Activated CD4-positive, alpha-beta T cell treated with anti-CD3 and anti-CD28 coated beads, Interleukin-2, amount 10 ng/mL, durations not matched to agents 7 days and 5 days (primary cell): ENCODE measurements at regions not wholly inside any gene's neighbourhood (a gene's known extent, or its start where the extent isn't known, plus 50 kb on each side); places are given as distances from the start of the nearest gene placed in this dataset.

ENCODE experiments used
- CTCF ChIA-PET: fragments of 350-600 bp; sonication (Branson Sonifier 250); formaldehyde crosslinking; loops from one replicate; lab custom pipeline; 2021; ENCODE audit warnings: antibody characterized with exemption; lab: Charles Lee
- POLR2A ChIA-PET: fragments of 350-600 bp; sonication (Branson Sonifier 250); formaldehyde crosslinking; loops from one replicate; lab custom pipeline; 2021; ENCODE audit warnings: antibody characterized with exemption; lab: Charles Lee
- DNase-seq: peaks from one replicate; pipeline ENCODE4 v3.0.0-alpha.2; 2020
- H3K27ac Mint-ChIP-seq: one replicate; pipeline ENCODE4 v1.8.0; 2021; ENCODE audit warnings: mild to moderate bottlenecking, moderate library complexity, mixed read lengths
- H3K27me3 Mint-ChIP-seq: one replicate; pipeline ENCODE4 v1.8.0; 2021; ENCODE audit warnings: mixed read lengths
- H3K36me3 Mint-ChIP-seq: one replicate; pipeline ENCODE4 v1.8.0; 2021; ENCODE audit warnings: low read depth, mixed read lengths
- H3K4me1 Mint-ChIP-seq: one replicate; pipeline ENCODE4 v1.8.0; 2021; ENCODE audit warnings: mixed read lengths
- H3K4me3 Mint-ChIP-seq: one replicate; pipeline ENCODE4 v1.8.0; 2021; ENCODE audit warnings: mild to moderate bottlenecking, moderate library complexity, mixed read lengths
- H3K9me3 Mint-ChIP-seq: one replicate; pipeline ENCODE4 v1.8.0; 2021; ENCODE audit warnings: mixed read lengths

DNA sequence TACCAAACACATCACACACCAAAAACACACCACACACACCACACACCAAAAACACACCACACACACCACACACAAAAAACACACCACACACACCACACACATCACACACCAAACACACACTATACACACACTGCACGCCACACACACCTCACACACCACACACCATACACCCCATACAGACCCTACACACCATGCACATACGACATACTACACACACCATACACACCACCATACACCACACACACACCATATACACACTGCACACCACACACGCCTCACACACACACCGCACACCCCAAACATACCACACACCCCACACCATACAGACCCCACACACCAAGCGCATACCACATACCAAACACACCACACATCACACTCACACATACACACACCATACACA, 226.9 kb upstream of the PKN2 start:
- CTCF ChIA-PET: no interaction called here
- H3K36me3 Mint-ChIP-seq: no peaks in the 10 kb centered on the region
- POLR2A ChIA-PET: no interaction called here
- H3K4me1 Mint-ChIP-seq: no peaks in the 10 kb centered on the region
- no peak overlapping the region for H3K4me3 Mint-ChIP-seq
- no peaks in the 10 kb centered on the region for H3K9me3 Mint-ChIP-seq
- H3K27me3 Mint-ChIP-seq: peaks cover 17% of the 10 kb centered on the region
- DNase-seq: no peak
- H3K27ac Mint-ChIP-seq: no peak overlapping the region

DNA sequence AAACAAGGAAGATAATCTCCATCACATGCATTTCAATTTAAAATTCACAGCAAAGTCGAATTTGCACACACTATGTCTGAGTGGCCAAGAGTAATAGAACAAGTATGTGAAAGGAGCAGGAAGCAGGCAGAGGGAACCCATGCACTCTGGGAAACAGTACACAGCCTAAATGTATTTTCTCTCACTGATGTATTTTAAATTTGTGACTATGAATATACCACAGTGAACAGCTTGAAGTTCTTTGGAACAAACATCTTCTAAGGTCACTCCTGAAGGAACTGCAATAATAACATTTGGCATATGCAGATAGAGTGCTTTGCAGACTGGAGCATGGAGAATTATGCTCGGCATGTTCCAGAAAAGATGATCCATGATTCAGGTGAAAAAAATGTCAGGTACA, 223.1 kb upstream of the PKN2 start:
- Mint-ChIP-seq H3K4me3 (no peak overlapping the region), H3K27me3 (peaks cover 36% of the 10 kb centered on the region), H3K9me3 (no peaks in the 10 kb centered on the region), H3K36me3 (no peaks in the 10 kb centered on the region), H3K4me1 (no peaks in the 10 kb centered on the region), H3K27ac (no peak overlapping the region)
- no peak for DNase-seq
- POLR2A ChIA-PET: no interaction called here
- CTCF ChIA-PET: no interaction called here

DNA sequence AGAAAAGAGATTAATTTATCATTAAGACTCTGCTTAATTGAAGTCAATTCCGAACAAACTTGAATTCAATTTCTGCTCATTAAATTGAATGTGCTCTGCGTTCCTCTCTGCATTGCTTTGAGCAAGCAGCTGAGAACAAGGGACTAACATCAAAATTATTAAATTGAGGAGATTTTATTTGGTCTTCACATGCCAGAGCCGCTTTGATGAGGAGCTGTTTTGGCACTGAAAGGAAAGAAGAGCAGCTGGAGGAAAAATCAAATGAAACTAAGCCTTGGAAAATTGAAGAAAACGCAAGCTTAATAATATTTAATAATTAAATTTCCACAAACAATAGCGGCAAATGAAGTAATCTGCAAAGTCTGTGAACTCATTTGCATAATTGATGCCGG, 222.0 kb upstream of the PKN2 start:
- H3K27ac Mint-ChIP-seq: no peak overlapping the region
- H3K4me1 Mint-ChIP-seq: no peaks in the 10 kb centered on the region
- no peak overlapping the region for H3K4me3 Mint-ChIP-seq

DNA sequence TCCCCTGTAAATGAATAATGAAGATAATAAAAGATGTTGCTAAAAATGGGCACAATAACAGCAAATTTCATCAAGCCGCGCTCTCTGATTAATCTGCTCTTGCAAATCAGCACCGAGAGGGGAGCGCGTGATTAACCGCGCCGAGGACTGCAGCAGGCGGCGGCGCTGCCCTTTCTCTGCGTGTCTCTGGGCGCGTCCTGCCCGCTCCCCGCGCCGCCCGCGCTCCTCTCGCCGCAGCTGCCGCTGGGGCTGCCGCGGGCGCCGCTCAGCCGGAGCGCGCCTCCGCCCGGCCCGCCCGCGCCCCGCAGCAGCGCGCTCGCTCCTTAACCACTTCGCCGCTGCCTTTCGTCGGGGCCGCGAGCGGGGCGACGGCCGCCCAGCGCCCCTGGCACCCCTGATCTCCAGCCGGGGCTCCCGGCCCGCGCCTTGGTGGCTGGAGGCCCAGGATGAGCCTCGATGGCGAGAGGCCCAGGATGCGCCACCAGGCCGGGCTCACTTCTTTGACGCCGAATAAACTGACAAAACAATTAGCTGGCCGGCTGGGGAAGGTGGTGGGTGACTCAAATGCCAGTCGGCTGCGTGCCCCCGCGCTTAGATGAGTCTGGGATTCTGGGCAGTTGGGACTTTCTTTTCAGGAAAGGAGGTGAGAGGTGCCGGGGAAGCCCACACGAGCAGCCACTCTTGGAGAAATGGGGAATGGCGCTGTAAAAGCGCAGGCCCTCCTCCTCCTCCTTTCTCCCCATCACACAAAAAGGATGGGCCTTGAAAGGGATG, 221.4 kb upstream of the PKN2 start:
- no peaks in the 10 kb centered on the region for H3K36me3 Mint-ChIP-seq
- no peak overlapping the region for H3K4me3 Mint-ChIP-seq
- peaks cover 35% of the 10 kb centered on the region for H3K27me3 Mint-ChIP-seq
- no peak overlapping the region for H3K27ac Mint-ChIP-seq
- DNase-seq: no peak
- H3K9me3 Mint-ChIP-seq: no peaks in the 10 kb centered on the region
- CTCF ChIA-PET: no interaction called here
- POLR2A ChIA-PET: no interaction called here
- no peaks in the 10 kb centered on the region for H3K4me1 Mint-ChIP-seq

More for the DNA sequence above, 222.0 kb upstream of the PKN2 start:
- ChIA-PET POLR2A (no interaction called here), CTCF (no interaction called here)
- peaks cover 35% of the 10 kb centered on the region for H3K27me3 Mint-ChIP-seq
- H3K36me3 Mint-ChIP-seq: no peaks in the 10 kb centered on the region
- no peak for DNase-seq
- H3K9me3 Mint-ChIP-seq: no peaks in the 10 kb centered on the region

DNA sequence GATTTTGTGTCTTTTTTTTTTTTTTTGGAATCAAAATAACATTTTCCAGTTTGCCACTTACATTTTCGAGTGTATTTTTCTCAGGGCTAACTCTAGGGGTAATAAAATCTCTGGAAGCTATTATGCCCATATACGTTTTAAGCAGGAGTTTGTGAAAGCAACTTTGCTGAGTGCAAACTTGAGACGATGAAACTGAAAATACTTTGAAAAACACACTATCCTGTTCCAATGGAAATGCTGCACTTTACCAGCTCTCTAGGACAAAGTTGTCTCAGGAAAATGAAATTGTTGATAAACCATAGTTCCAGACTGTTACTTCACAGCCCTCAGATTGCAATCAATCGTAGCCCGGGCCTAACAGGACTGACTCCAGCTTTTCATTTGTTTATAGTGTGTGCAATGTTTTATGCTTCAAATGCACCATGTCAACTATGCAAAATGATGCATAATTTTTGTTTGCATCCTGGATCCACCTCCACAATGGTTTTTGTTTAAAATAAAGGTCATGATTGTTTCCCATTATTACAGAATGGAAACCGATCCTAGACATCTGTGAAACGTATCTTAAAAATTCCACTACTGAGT, 220.6 kb upstream of the PKN2 start:
- CTCF ChIA-PET: no interaction called here

DNA sequence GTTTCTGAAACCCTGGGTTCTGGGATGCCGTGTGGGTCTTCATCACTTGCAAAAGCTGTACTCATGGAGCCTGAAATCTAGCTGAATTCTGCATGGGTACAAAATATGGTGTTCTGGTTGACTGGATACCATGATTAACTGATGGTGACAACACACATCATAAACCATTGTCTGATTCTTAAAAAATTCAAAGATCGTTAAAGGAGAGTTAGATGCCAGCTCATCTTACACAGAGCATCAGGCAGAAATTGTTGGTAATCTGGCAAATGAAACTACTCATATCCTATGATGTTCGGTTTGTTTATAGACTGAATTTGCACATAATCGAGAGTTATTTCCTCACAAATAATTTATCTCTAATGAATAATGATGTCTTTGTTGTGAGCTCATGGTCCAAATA, 218.1 kb upstream of the PKN2 start:
- H3K4me3 Mint-ChIP-seq: no peak overlapping the region
- peaks cover 33% of the 10 kb centered on the region for H3K27me3 Mint-ChIP-seq
- H3K9me3 Mint-ChIP-seq: peaks cover 2% of the 10 kb centered on the region
- CTCF ChIA-PET: no interaction called here
- H3K27ac Mint-ChIP-seq: no peak overlapping the region
- H3K4me1 Mint-ChIP-seq: no peaks in the 10 kb centered on the region
- POLR2A ChIA-PET: no interaction called here
- no peak for DNase-seq
- H3K36me3 Mint-ChIP-seq: no peaks in the 10 kb centered on the region

More for the DNA sequence above, 220.6 kb upstream of the PKN2 start:
- Mint-ChIP-seq H3K36me3 (no peaks in the 10 kb centered on the region), H3K27ac (no peak overlapping the region), H3K27me3 (peaks cover 35% of the 10 kb centered on the region), H3K4me1 (no peaks in the 10 kb centered on the region), H3K4me3 (no peak overlapping the region), H3K9me3 (peaks cover 2% of the 10 kb centered on the region)
- no peak for DNase-seq
- POLR2A ChIA-PET: no interaction called here

DNA sequence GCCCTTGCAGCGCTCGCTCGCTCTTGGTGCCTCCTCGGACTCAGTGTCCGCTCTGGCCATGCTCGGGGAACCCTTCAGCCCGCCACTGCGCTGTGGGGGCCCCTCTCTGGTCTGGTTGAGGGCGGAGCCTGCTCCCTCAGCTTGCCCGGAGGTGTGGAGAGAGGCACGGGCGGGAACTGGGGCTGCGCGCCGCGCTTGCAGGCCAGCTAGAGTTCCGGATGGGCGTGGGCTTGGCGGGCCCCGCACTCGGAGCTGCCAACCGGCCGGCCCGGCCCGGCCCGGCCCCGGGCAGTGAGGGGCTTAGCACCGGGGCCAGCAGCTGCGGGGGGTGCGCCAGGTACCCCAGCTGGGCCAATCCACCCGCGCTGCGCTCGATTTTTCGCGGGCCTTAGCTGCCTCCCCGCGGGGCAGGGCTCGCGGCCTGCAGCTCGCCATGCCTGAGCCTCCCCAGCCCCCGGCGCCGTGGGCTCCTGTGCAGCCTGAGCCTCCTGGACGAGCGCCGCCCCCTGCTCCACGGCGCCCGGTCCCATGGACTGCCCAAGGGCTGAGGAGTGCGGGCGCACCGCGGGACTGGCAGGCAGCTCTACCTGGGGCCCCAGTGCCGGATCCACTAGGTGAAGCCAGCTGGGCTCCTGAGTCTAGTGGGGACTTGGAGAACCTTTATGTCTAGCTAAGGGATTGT, 217.0 kb upstream of the PKN2 start:
- DNase-seq: no peak
- H3K36me3 Mint-ChIP-seq: no peaks in the 10 kb centered on the region
- CTCF ChIA-PET: no interaction called here
- no peak overlapping the region for H3K27ac Mint-ChIP-seq
- no peak overlapping the region for H3K4me3 Mint-ChIP-seq
- H3K27me3 Mint-ChIP-seq: peaks cover 23% of the 10 kb centered on the region
- H3K9me3 Mint-ChIP-seq: peaks cover 2% of the 10 kb centered on the region
- POLR2A ChIA-PET: no interaction called here
- no peaks in the 10 kb centered on the region for H3K4me1 Mint-ChIP-seq

DNA sequence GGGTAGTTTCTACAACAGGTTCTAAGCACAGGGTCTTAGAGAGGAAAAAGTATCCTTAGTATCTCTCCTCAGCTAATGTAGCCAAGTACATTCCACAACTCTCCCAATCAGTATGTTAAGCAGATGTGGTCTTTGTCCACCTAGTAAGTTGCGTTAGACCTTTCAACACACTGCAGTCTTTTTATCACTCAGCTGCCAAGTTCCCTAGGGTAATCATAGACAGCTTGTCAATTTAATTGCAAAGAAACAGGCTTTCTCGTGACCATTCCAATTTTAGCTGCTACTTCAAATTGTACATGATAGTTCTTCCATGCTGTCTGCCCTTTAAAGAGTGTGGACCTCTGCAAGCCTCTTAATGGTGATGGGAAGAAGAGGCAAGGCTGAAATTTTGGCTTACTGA, 211.8 kb upstream of the PKN2 start:
- no peaks in the 10 kb centered on the region for H3K4me1 Mint-ChIP-seq
- H3K4me3 Mint-ChIP-seq: no peak overlapping the region
- no peak overlapping the region for H3K27ac Mint-ChIP-seq

DNA sequence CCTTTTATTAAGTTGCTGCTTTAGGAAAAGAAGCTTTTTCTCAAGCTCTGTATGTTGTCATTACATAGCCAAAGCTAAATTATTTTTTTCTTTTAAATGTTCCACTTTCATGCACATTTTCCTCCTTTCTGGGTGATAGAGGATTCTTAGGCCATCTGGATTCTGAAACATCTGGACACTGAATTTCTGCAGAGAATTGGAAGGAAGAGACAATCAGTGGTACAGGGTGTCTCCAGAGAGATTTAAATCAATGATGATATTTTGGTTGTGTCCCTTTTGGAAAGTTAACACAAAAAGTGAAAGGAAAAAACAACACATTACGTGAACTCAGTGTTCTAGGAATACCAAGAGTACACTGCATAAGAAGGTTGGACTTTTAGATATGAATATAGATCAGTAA, 211.4 kb upstream of the PKN2 start:
- Mint-ChIP-seq H3K4me1 (no peaks in the 10 kb centered on the region), H3K36me3 (no peaks in the 10 kb centered on the region), H3K27me3 (peaks cover 2% of the 10 kb centered on the region), H3K4me3 (no peak overlapping the region), H3K9me3 (peaks cover 2% of the 10 kb centered on the region), H3K27ac (no peak overlapping the region)
- DNase-seq: no peak
- CTCF ChIA-PET: no interaction called here
- POLR2A ChIA-PET: no interaction called here

More for the DNA sequence above, 211.8 kb upstream of the PKN2 start:
- peaks cover 2% of the 10 kb centered on the region for H3K9me3 Mint-ChIP-seq
- H3K36me3 Mint-ChIP-seq: no peaks in the 10 kb centered on the region
- ChIA-PET POLR2A (no interaction called here), CTCF (no interaction called here)
- H3K27me3 Mint-ChIP-seq: peaks cover 2% of the 10 kb centered on the region
- no peak for DNase-seq

DNA sequence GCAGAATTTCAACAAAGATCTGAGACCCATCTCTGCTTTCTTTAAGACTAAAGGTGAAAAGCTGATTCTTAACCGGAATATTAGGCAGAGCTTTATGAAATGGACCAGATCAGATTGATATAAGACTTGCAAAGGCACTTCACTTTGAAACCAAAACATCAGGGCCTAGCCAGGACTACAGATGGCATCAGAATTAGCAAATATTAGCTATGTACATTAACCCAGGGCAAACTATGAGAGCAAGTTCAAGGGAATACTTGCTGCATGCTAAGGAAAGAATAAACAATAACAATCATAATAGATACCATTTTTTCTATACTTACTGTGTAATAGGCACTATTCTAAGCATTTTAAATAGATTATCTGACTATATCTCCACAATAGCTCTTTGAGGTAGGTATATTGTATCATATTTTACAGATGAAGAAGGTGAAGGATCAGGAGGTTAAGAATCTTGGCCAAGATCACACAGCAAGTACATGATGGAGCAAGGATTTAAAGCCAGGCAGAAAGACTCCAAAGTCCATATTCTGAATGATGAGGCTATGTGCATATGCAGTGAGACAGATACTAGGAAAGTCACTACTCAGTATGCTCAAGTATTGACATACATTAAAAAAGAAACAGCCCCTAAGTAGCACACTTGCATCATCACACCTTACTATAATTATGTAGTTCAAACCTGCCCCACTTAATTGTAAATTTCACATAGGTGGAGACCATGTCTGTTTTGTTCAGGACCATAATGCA, 209.3 kb upstream of the PKN2 start:
- Mint-ChIP-seq H3K36me3 (no peaks in the 10 kb centered on the region), H3K9me3 (no peaks in the 10 kb centered on the region), H3K4me1 (no peaks in the 10 kb centered on the region), H3K27ac (no peak overlapping the region), H3K4me3 (no peak overlapping the region), H3K27me3 (no peaks in the 10 kb centered on the region)
- CTCF ChIA-PET: interaction anchor here (1.1 kb wide), 1 partner anchor 11 kb away, joined by 3 read pairs; no protein-coding TSS in a partner anchor
- no peak for DNase-seq
- POLR2A ChIA-PET: no interaction called here

DNA sequence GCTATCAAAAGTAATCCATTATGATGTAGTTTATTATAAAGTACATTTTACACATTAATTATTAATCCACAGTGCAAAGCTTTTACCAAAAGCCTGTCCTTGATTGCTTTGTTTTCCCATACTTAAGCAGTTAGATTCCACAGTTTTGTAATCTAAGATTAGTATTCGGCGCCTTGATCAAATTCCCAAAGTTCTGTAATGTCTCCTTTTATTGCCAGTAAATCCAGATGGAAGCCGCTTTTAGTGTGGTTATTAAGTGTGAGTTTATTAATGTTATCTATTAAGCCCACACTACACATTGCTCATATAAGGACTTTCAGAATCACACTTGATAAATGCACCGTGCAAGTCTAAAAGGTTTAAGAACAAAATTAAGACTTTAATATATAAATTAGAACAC, 199.2 kb upstream of the PKN2 start:
- POLR2A ChIA-PET: no interaction called here
- H3K4me3 Mint-ChIP-seq: no peak overlapping the region

DNA sequence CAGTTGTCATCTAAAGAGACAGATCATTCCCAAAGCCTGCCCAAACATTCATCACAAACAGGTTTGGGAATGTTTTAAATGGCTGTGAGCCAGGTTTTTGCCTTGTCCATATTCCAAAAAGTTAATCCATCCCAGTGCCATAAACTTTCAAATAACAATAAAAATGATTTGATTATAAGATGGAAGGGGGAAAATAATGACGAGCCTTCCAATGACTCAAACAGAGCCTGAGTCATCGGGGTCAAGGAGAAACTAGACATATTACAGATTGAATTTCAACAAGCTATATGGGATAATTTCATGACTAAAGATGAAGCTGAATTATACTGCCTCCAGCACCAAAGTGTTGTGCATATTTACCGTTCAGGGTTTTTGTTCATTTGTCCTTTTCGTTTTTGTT, 195.8 kb upstream of the PKN2 start:
- no peaks in the 10 kb centered on the region for H3K4me1 Mint-ChIP-seq
- no peak overlapping the region for H3K27ac Mint-ChIP-seq
- H3K27me3 Mint-ChIP-seq: peaks cover 11% of the 10 kb centered on the region
- ChIA-PET POLR2A (no interaction called here), CTCF (no interaction called here)
- H3K36me3 Mint-ChIP-seq: no peaks in the 10 kb centered on the region
- DNase-seq: no peak
- H3K4me3 Mint-ChIP-seq: no peak overlapping the region
- H3K9me3 Mint-ChIP-seq: no peaks in the 10 kb centered on the region

More for the DNA sequence above, 199.2 kb upstream of the PKN2 start:
- H3K9me3 Mint-ChIP-seq: no peaks in the 10 kb centered on the region
- DNase-seq: no peak
- CTCF ChIA-PET: interaction anchor here (1.0 kb wide), 1 partner anchor 11 kb away, joined by 3 read pairs; no protein-coding TSS in a partner anchor
- H3K36me3 Mint-ChIP-seq: no peaks in the 10 kb centered on the region
- H3K27me3 Mint-ChIP-seq: peaks cover 15% of the 10 kb centered on the region
- no peaks in the 10 kb centered on the region for H3K4me1 Mint-ChIP-seq
- H3K27ac Mint-ChIP-seq: no peak overlapping the region

DNA sequence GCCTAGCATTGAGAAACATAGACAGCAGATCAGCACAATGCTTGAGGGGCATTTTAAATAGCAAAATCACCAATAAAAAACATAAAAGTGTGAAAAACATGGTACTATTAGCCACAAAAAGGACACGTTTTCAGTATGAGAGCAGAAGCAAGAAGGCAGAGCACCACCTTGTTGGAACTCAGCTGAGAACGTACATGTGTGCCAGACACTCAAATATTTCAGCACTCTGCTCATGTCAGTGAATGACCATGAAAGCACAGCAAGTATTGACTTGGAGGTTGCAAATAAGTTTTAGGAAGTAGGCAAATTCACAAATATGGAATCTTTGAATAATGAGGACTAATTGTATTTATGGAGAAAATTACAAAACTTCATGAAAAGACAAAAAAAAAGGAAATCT, 193.4 kb upstream of the PKN2 start:
- H3K27ac Mint-ChIP-seq: no peak overlapping the region
- no peak overlapping the region for H3K4me3 Mint-ChIP-seq
- no peak for DNase-seq
- POLR2A ChIA-PET: no interaction called here
- peaks cover 9% of the 10 kb centered on the region for H3K27me3 Mint-ChIP-seq
- H3K36me3 Mint-ChIP-seq: no peaks in the 10 kb centered on the region
- no peaks in the 10 kb centered on the region for H3K4me1 Mint-ChIP-seq
- H3K9me3 Mint-ChIP-seq: no peaks in the 10 kb centered on the region
- CTCF ChIA-PET: no interaction called here
